DMS 273 treated with DMSO at 0.1 percent for 48 hours (cell line): ENCODE measurements at regions not wholly inside any gene's neighbourhood (a gene's known extent, or its start where the extent isn't known, plus 50 kb on each side); places are given as distances from the start of the nearest gene placed in this dataset.

Source experiments
- DNase-seq: peaks from one replicate; lab custom pipeline; 2025; lab: John Stamatoyannopoulos, UW

- no peak for DNase-seq
These were observed 742.9 kb upstream of the DDX18 start for GRCh38 chr2:117071556-117072102.

- DNase-seq = no peak
These were observed 739.7 kb upstream of the DDX18 start for GRCh38 chr2:117074756-117075155.

GRCh38 chr2:117085256-117085655, 729.2 kb upstream of the DDX18 start:
- no peak for DNase-seq

DNA sequence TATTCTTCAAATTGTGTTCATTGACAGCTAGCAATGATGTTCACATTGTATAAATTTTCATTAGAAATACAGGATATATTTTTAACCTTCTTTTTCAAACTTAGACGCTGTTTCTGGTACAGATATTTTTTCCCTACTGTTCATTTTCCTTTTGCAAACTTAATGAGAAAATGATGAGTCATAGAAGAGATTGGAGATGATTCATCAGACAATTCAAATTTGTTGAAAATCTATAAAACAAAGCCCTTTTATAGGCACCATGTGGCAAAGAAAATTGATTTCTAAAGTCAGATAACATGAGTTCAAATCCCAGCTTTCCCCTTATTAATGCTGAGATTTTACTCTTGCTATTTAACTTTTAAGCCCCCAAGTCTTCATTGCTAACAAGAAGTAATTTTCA, 728.8 kb upstream of the DDX18 start:
- no peak for DNase-seq

DNA sequence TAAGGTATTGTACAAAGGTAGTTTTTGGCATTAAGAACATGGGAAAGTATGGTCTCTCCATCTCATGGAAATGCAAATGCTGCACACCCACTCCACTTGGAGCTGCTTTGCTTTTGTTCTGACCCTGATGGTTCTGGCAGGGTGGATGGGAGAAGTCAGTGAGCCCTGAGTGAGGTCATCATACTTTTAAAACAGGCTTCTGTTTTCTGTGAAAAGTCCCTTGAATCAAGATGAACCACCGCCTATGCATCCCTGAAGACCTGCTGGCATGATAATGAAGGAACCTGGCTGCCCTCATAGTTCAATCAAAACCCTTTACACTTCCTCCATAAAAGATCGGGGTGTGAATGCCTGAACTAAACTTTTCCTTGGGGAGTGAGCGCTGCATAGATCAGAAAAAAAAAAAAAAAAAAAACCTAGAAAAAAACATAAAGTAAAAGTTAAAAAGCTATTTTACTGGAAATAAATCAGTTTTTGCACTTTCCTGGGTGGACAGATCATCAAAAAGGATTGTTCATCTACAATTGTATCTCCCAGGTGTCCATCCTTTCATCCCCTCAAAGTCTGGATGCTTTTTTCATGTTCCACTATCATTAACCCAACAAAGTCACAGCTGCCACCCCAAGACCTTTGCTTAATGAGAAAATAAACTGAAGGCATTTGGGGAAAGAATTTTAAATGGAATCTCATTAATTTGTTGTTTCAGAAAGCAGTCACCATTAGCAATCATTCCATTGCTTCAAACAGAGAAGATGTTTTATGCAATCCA, 728.1 kb upstream of the DDX18 start:
- DNase-seq = no peak

DNA sequence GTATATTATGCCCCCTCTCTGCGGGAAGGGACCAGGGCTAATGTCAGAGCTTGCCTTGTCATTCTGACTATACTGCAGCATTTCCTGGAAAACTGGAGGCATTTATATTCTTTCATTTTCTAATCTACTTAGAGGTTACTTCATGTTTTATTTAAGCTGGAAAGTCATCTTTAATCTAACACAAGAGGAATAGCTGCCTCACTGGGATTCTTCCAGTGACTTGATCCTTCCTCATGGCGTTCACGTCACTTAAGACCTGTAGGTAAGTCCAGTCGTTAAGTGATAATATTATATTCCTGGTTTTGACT, 727.6 kb upstream of the DDX18 start:
- DNase-seq = no peak

DNA sequence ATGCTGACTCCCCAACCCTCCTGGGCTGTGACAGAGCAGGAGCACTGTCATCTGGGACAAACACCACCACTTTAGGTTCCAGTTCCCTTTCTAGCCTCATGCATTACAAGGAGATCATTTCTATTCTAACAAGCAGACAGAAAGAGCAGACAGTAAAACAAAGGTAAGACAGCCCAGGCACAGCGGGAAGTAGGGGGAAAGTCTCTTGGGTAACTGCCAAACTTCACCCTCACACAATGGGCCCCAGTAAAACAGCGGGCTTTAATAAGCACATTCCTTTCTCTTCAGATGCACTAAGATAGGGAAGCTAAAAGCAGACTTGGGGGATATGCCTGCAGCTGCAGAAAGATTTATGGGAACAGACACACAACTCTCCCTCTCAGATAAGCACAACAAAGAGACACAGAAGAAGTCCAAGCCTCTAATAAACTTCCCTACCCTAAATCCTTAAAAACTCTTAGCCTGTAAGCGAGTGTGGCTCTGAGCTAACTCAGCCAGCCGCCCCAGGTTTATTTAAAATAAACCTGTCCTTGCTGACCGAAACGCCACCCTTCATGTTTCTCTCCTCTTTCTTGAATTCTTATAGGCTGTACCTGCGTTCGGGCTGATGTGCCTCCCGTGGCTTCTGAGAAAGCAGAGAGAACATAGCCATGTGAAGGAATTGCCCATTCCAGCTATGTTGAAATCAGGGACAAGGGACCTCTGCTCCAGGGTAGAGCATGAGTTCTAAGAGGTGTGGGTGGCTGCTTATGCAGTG, 726.8 kb upstream of the DDX18 start:
- DNase-seq = no peak

GRCh38 chr2:117091041-117091837, 723.3 kb upstream of the DDX18 start:
- no peak for DNase-seq

GRCh38 chr2:117101613-117102012, 712.9 kb upstream of the DDX18 start:
- DNase-seq = no peak

GRCh38 chr2:117108741-117109267, 705.7 kb upstream of the DDX18 start:
- no peak for DNase-seq

DNA sequence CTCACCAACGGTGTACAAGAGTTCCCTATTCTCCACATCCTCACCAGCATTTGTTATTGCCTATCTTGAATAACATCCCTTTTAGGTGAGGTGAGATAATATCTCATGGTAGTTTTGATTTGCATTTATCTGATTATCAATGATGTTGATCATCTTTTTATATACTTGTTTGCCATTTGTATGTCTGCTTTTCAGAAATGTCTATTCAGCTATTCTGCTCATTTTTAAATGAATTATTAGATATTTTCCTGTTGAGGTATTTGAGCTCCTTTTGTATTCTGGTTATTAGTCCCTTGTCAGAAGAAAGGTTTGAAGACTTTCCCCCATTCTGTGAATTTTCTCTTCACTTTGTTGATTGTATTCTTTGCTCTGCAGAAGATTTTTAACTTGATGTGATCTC, 695.5 kb upstream of the DDX18 start:
- DNase-seq = no peak

- no peak for DNase-seq
These were observed 691.1 kb upstream of the DDX18 start for GRCh38 chr2:117123362-117123761.

GRCh38 chr2:117126656-117127055, 687.8 kb upstream of the DDX18 start:
- no peak for DNase-seq

GRCh38 chr2:117127680-117128079, 686.8 kb upstream of the DDX18 start:
- DNase-seq = no peak

DNA sequence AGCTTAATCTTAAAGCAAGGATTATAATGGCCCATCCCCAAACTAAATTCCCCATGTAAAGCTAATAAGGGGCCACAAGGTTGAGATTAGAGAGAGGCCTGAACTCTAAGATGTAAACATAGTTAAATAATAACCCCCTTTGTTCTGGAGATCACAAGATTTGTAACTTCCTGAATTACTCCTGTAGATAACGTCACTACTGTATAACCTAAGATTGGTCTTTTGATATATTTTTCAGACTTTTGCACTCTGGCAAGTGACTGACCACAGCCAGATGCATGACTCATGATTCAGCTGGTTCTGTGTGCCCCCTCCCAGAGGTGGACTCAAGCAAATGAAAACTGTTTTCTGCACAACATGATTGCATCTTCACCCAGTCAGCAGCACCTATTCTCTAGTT, 686.0 kb upstream of the DDX18 start:
- no peak for DNase-seq

DNA sequence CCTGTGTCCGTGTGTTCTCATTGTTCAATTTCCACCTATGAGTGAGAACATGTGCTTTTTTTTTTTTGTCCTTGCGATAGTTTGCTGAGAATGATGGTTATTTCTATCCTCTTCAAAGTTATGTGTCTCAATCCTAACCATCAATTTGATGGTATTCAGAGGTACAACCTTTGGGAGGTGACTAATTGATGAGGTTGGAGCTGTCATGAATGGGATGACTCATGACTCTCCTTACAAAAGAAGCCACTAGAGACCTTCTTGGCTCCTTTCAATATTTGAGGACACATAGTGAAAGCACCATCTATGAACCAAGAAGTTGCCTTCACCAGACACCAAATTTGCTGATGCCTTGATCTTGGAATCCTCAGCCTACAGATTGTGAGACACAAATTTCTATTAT, 677.1 kb upstream of the DDX18 start:
- DNase-seq = no peak

DNA sequence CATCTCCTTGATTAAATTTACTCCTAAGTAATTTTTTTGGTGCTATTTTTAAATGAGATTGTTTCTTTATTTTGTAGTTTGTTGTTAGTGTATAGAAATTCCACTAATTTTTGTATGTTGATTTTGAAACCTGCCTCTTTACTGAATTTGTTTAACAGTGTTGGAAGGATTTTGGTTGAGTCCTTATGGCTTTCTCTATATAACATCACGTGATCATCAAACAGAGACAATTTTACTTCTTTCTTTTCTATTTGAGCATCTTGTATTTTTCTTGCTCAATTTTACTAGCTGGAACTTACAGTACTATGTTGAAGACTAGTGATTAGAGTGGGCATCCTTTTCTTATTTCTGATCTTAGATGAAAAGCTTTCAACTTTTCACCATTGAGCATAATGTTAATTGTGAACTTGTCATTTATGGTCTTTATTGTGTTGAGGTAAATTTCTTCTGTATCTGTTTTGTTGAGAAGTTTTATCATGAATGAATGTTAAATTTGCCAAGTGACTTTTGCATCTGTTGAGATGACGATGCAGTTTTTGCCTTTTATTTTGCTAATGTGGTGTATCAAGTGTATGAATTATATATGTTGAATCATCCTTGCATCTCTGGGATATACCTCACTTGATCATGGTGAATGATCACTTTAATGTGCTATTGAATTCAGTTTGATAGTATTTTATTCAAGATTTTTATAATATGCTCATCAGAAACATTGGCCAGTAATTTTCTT, 645.3 kb upstream of the DDX18 start:
- no peak for DNase-seq

DNA sequence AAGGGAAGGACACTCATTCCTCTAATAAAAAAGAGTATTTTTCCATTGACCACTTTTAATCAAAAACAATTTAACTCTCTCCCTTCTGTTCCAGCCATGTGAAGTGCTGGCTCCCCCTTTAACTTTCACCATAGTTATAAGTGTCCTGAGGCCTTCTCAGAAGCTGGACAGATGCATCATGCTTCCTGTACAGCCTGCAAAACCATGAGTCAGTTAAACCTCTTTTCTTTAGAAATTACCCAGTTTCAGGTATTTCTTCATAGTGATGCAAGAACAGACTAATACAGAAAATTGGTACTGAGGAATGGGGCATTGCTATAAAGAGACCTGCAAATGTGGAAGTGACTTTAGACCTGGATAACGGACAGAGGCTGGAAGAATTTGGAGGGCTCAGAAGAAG, 643.6 kb upstream of the DDX18 start:
- DNase-seq = no peak

DNA sequence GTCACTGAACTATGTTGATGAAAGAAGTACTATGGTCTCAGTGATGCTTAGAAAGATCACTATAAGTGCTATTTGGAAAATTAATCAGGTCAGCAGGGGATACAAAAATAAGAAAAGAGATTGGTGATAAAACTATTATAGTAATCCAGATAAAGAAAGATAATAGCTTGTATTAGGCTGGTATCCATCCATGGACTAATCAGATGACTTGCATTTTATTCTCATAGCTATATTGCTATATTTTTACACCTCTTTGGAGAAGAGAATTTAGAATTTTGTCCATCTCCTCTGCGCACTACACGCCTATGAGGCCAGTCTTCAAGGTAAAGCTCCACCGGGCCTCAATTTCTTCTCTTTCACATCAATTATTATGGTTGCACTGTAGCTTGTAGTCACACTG, 635.1 kb upstream of the DDX18 start:
- DNase-seq = no peak

- DNase-seq = no peak
These were observed 623.5 kb upstream of the DDX18 start for GRCh38 chr2:117190856-117191559.

- no peak for DNase-seq
These were observed 619.1 kb upstream of the DDX18 start for GRCh38 chr2:117195381-117195780.
